ENCODE measurements at regions not wholly inside any gene's neighbourhood (a gene's known extent, or its start where the extent isn't known, plus 50 kb on each side); places are given as distances from the start of the nearest gene placed in this dataset.
"Not testable (repeated sequence)": the region's sequence is repeated elsewhere in the genome, so short reads cannot be mapped to it uniquely, and the experiment has no call there.

- H3K27ac ChIP-seq; DNase-seq; H3K27me3 ChIP-seq; H3K36me3 ChIP-seq; H3K4me1 ChIP-seq; intact Hi-C loops (cut with DNase I; ENCODE audit: low total_unique reads); H3K4me3 ChIP-seq; H3K9me3 ChIP-seq: not testable (repeated sequence)
These were observed 686.8 kb upstream of the DEFB115 start for GRCh38 chr20:30570622-30571021.

DNA sequence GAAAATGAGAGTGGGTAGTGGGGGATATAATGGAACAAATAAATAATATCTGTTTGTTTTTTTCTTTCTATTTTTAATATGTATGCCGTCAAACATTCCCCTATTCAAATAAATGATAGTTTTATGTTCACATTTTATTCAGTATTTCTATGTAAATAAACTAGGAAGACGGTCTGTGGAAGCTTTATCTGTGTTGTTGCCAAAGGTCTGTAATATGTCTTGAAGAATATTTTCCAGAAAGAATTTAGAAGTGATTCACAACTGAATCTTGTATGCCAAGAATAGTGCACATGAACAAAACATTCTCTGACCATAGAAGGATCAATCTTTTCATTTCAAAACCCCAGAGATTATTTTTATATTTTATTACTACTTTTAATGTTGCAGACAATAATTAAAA, 683.1 kb upstream of the DEFB115 start:
- DNase-seq; H3K27ac ChIP-seq; H3K4me3 ChIP-seq; H3K4me1 ChIP-seq; H3K27me3 ChIP-seq; intact Hi-C loops (cut with DNase I; ENCODE audit: low total_unique reads); H3K36me3 ChIP-seq; H3K9me3 ChIP-seq: not testable (repeated sequence)

- intact Hi-C loops (cut with DNase I; ENCODE audit: low total_unique reads); DNase-seq; H3K36me3 ChIP-seq; H3K27ac ChIP-seq; H3K27me3 ChIP-seq; H3K4me3 ChIP-seq; H3K9me3 ChIP-seq; H3K4me1 ChIP-seq: not testable (repeated sequence)
These were observed 678.4 kb upstream of the DEFB115 start for GRCh38 chr20:30579069-30579468.

- H3K9me3 ChIP-seq; H3K36me3 ChIP-seq; H3K27me3 ChIP-seq; H3K4me1 ChIP-seq; intact Hi-C loops (cut with DNase I; ENCODE audit: low total_unique reads): not testable (repeated sequence)
- Histone ChIP-seq H3K27ac (peak overlapping the region in 1 of 2 donors; percentile 68), H3K4me3 (peak overlapping the region; percentile 14 to 24)
- peak; percentile 60 to 67 for DNase-seq
These were observed 677.5 kb upstream of the DEFB115 start for GRCh38 chr20:30579824-30580438.

GRCh38 chr20:30581839-30582238, 675.6 kb upstream of the DEFB115 start:
- H3K4me3 ChIP-seq; intact Hi-C loops (cut with DNase I; ENCODE audit: low total_unique reads); H3K9me3 ChIP-seq; H3K4me1 ChIP-seq; DNase-seq; H3K27me3 ChIP-seq; H3K36me3 ChIP-seq; H3K27ac ChIP-seq: not testable (repeated sequence)

DNA sequence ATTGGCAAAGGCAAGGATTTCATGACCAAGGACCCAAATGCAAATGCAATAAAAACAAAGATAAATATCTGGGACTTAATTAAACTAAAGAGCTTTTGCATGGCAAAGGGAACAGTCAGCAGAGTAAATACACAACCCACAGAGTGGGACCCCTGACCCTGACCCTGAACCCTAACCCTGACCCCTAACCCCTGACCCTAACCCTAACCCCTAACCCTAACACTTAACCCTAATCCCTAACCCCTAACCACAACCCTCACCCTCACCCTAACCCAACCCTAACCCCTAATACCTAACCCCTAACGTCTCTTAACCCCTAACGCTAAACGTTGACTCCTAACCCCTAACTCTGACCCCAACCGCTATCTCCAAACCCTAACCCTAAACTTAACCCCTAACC, 673.1 kb upstream of the DEFB115 start:
- DNase-seq, H3K4me3 ChIP-seq, H3K27ac ChIP-seq: not testable (repeated sequence)

DNA sequence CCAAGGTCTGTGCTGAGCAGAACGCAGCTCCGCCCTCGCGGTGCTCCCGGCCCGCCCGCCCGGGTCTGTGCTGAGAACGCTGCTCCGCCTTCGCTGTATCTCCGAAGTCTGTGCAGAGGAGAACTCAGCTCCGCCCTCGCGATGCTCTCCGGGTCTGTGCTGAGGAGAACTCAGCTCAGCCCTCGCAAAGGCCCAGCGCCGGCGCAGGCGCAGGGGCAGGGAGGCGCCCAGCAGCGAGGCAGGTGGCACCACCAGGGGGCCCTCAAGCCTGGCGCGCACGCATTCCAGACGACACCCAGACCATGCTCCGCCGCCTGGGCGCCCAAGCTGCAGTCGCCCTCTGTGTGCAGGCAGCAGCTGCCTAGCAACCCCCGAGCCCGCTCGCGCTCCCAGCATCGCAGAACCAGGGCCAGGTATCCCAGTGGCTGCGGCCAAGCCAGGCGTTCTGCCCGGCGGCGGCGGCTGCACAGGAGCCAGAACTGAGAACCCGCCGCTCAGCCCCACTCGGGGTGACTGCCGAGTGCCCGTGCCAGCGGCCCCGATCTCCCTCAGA, 672.1 kb upstream of the DEFB115 start:
- Histone ChIP-seq H3K27ac (peak overlapping the region; percentile 36 to 58), H3K4me3 (peak overlapping the region; percentile 29 to 30)
- DNase-seq, result peak; percentile 30 to 56
- H3K4me1 ChIP-seq; H3K9me3 ChIP-seq; H3K27me3 ChIP-seq; intact Hi-C loops (cut with DNase I; ENCODE audit: low total_unique reads); H3K36me3 ChIP-seq: not testable (repeated sequence)
- TF ChIP-seq POLR2A (IDR thresholded peaks at IDR 0.05), result peak in 1 of 2 donors; percentile 29
- peak; percentile 24 to 57 (median 41) for TF ChIP-seq CTCF (IDR thresholded peaks at IDR 0.05)

More for the DNA sequence above, 673.1 kb upstream of the DEFB115 start:
- H3K4me1 ChIP-seq; H3K36me3 ChIP-seq; intact Hi-C loops (cut with DNase I; ENCODE audit: low total_unique reads); H3K9me3 ChIP-seq; H3K27me3 ChIP-seq: not testable (repeated sequence)

DNA sequence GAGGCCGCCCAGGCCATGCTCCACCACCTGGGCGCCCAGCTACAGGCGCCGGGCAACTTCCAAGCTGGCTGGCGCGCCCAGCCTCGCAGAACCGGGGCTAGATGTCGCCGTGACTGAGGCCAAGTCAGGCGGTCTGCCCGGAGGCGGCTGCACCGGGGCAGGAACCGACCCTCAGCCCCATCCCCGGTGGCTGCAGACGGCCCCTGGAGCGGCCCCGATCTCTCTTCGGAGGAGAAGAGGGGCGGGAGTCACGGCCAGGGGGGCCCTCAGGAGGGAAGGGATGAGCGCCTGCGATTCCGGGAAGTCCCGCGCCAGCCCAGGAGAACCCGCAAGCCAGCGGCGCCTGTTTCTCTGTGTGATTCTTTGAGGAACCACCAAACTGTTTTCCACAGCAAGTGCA, 671.3 kb upstream of the DEFB115 start:
- H3K27me3 ChIP-seq; H3K36me3 ChIP-seq; H3K9me3 ChIP-seq; intact Hi-C loops (cut with DNase I; ENCODE audit: low total_unique reads); DNase-seq; H3K4me1 ChIP-seq: not testable (repeated sequence)
- H3K27ac ChIP-seq, result peak overlapping the region; percentile 59 to 61
- H3K4me3 ChIP-seq, result peak overlapping the region; percentile 20 to 33

DNA sequence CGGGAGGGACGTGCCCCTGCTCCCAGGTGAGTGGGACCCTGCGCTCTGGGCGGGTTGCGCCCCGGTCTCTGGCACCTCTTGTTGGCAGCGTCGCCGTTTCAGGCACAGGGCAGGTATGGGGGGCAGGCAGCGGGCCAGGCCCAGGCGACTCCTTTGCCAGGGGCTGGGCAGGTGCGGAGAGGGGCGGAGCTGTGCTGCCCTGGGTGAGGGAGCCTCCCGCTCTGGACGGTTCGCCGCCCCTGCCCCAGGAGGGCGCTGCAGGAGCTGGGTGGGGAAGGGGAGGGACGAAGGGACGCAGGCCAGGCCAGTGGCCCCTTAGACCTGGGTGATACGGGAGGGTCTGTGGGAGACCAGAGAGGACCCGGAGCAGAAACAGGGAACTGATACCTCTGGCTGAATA, 663.9 kb upstream of the DEFB115 start:
- Histone ChIP-seq H3K36me3 (no peaks in the 10 kb centered on the region), H3K9me3 (no peaks in the 10 kb centered on the region), H3K4me3 (no peak overlapping the region), H3K4me1 (no peaks in the 10 kb centered on the region), H3K27ac (no peak overlapping the region), H3K27me3 (no peaks in the 10 kb centered on the region)
- DNase-seq, result no peak
- intact Hi-C loops (cut with DNase I; ENCODE audit: low total_unique reads), result no loop called here
- TF ChIP-seq CTCF (IDR thresholded peaks at IDR 0.05), result no peak
- no peak for TF ChIP-seq POLR2A (IDR thresholded peaks at IDR 0.05)
